Thyroid gland (tissue), 4 donors: ENCODE measurements at regions not wholly inside any gene's neighbourhood (a gene's known extent, or its start where the extent isn't known, plus 50 kb on each side); places are given as distances from the start of the nearest gene placed in this dataset.
A peak's percentile ranks its signal among the peaks of the same experiment; 100 is the strongest.

ENCODE experiments used
- POLR2A ChIP-seq, 2 donors: fragments of 450-650 bp; IDR thresholded peaks; one replicate each; pipeline ENCODE4 v1.6.1; 2017; ENCODE audit warnings: antibody characterized with exemption in 2 of 2, mild to moderate bottlenecking in 2 of 2, moderate library complexity in 1 of 2
- TF ChIP-seq, protein P1 (sequence below), 6 experiments: fragments of 200-600 bp in 3 of 6; fragments of 450-650 bp in 3 of 6; sonication (generic) in 3 of 6; IDR thresholded peaks; one replicate each; pipeline ENCODE4 v1.5.1; 2016 to 2019; ENCODE audit warnings: antibody characterized with exemption in 6 of 6, mild to moderate bottlenecking in 2 of 6, inconsistent platforms in 1 of 6, moderate library complexity in 1 of 6

GRCh38 chr13:30079501-30079900, 227.8 kb downstream of the KATNAL1 start:
- TF ChIP-seq, protein P1, sequence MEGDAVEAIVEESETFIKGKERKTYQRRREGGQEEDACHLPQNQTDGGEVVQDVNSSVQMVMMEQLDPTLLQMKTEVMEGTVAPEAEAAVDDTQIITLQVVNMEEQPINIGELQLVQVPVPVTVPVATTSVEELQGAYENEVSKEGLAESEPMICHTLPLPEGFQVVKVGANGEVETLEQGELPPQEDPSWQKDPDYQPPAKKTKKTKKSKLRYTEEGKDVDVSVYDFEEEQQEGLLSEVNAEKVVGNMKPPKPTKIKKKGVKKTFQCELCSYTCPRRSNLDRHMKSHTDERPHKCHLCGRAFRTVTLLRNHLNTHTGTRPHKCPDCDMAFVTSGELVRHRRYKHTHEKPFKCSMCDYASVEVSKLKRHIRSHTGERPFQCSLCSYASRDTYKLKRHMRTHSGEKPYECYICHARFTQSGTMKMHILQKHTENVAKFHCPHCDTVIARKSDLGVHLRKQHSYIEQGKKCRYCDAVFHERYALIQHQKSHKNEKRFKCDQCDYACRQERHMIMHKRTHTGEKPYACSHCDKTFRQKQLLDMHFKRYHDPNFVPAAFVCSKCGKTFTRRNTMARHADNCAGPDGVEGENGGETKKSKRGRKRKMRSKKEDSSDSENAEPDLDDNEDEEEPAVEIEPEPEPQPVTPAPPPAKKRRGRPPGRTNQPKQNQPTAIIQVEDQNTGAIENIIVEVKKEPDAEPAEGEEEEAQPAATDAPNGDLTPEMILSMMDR (IDR thresholded peaks at IDR 0.05) = no peak
- peak in 1 of 2 donors; percentile 17 for TF ChIP-seq POLR2A (IDR thresholded peaks at IDR 0.05)
